22Rv1 (cell line): ENCODE measurements at regions not wholly inside any gene's neighbourhood (a gene's known extent, or its start where the extent isn't known, plus 50 kb on each side); places are given as distances from the start of the nearest gene placed in this dataset.
"Not testable (repeated sequence)": the region's sequence is repeated elsewhere in the genome, so short reads cannot be mapped to it uniquely, and the experiment has no call there.

Experiments used
- H3K27ac ChIP-seq: fragments of 450-650 bp; 2 replicates; pipeline ENCODE4 v1.5.1; 2017
- ZFX ChIP-seq: fragments of 450-650 bp; IDR thresholded peaks from 2 replicates; pipeline ENCODE4 v1.6.1; 2017; ENCODE audit warnings: antibody characterized with exemption, borderline replicate concordance
- TF ChIP-seq, protein P1 (sequence below): fragments of 450-650 bp; IDR thresholded peaks from 2 replicates; pipeline ENCODE4 v1.5.1; 2017; ENCODE audit warnings: mild to moderate bottlenecking

DNA sequence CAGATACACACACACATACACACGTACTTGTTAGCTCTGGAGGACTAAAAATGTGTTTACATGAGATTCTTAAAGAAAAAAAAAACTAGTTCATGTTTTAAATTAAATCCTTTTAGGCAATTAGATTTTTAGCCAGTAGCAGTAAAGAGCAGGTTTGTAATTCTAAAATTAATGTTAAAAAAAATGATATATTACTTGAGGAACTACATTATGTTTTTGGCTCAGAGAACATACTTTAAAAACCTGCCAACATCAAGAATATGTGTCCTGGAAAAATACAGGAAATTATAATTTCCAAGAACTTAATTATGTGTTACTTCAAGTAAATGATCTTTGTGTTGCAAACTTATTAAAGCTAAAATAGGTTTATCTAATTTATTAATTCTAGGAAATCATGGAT is 594.3 kb upstream of the PCDH7 start:
- H3K27ac ChIP-seq: no peak overlapping the region

DNA sequence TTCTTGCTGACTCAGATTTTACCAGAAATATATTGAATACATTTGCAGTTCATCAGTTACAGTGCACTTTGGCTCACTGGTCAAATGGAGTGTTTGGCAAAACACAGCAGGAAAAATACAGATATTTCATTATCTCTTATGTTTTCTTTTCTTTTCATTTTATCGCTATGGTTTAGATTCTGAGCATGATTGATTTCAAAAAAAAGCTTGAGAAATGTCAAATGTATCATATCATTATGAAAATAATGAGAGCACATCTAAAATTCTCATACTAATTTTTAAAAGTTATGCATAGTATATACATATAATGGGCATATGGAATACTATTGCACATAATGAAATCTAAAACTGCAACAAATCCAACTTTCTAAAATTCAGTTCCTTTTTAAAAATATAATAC is 593.8 kb upstream of the PCDH7 start:
- H3K27ac ChIP-seq: no peak overlapping the region
- no peak for TF ChIP-seq ZFX
- TF ChIP-seq, protein P1, sequence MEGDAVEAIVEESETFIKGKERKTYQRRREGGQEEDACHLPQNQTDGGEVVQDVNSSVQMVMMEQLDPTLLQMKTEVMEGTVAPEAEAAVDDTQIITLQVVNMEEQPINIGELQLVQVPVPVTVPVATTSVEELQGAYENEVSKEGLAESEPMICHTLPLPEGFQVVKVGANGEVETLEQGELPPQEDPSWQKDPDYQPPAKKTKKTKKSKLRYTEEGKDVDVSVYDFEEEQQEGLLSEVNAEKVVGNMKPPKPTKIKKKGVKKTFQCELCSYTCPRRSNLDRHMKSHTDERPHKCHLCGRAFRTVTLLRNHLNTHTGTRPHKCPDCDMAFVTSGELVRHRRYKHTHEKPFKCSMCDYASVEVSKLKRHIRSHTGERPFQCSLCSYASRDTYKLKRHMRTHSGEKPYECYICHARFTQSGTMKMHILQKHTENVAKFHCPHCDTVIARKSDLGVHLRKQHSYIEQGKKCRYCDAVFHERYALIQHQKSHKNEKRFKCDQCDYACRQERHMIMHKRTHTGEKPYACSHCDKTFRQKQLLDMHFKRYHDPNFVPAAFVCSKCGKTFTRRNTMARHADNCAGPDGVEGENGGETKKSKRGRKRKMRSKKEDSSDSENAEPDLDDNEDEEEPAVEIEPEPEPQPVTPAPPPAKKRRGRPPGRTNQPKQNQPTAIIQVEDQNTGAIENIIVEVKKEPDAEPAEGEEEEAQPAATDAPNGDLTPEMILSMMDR: no peak

More for the DNA sequence above, 594.3 kb upstream of the PCDH7 start:
- TF ChIP-seq, protein P1: no peak
- no peak for TF ChIP-seq ZFX

DNA sequence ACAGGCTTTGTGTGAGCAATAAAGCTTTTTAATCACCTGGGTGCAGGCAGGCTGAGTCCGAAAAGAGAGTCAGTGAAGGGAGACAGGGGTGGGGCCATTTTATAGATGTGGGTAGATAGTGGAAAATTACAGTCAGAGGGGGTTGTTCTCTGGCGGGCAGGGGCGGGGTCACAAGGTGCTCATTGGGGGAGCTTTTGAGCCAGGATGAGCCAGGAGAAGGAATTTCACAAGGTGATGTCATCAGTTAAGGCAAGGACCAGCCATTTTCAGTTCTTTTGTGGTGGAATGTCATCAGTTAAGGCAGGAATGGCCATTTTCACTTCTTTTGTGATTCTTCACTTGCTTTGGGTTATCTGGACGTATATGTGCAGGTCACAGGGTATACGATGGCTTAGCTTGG is 571.3 kb upstream of the PCDH7 start:
- H3K27ac ChIP-seq: not testable (repeated sequence)

DNA sequence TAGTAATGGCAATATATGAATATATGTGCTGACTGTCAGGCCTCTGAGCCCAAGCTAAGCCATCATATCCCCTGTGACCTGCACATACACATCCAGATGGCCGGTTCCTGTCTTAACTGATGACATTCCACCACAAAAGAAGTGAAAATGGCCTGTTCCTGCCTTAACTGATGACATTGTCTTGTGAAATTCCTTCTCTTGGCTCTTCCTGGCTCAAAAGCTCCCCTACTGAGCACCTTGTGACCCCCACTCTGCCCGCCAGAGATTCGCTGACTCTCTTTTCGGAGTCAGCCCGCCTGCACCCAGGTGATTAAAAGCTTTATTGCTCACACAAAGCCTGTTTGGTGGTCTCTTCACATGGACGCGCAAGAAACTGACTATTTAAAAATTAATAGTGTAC is 570.6 kb upstream of the PCDH7 start:
- H3K27ac ChIP-seq: not testable (repeated sequence)

DNA sequence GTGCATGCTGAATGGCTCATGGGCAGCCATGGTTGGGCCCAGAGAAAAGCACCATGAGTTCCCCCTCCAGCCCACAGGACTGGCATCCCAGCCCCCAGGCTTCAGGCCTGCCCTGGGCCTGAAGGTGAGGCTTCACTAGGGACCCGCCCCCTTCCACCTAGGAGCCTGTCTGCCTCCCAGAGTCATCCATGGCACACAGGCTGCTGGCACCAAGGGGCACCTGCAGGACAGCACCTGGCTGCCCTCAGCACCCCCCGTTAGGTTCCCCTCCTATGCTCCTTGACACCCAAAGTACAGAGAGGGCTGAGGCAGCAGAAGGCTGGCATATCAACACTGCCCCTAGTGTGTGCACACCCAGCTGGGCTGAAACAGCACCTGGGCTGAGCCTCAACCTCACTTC is 566.7 kb upstream of the PCDH7 start:
- no peak for TF ChIP-seq ZFX
- TF ChIP-seq, protein P1: 0 out of 2 replicates have a peak, but pooled peaks have one; percentile 3
- H3K27ac ChIP-seq: no peak overlapping the region

DNA sequence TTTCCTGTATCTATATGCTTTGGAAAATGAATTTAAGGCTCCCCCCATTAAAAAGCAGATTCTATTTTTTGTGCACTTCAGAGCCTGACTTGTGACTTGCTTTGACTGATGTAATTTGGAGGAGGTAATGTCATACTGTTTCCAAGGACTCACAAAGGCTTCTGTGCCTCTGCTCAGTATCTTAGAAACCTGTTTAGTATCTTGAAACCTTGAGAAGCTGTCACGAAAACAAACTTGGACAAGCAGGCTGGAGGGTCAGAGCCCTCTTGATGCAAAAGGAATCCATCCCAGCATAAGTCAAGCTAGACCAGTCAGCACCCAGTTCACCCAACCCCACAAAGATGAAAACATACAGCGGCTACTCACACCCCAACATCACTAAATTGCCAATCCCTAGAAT is 560.0 kb upstream of the PCDH7 start:
- no peak overlapping the region for H3K27ac ChIP-seq
- no peak for TF ChIP-seq ZFX
- TF ChIP-seq, protein P1: no peak

DNA sequence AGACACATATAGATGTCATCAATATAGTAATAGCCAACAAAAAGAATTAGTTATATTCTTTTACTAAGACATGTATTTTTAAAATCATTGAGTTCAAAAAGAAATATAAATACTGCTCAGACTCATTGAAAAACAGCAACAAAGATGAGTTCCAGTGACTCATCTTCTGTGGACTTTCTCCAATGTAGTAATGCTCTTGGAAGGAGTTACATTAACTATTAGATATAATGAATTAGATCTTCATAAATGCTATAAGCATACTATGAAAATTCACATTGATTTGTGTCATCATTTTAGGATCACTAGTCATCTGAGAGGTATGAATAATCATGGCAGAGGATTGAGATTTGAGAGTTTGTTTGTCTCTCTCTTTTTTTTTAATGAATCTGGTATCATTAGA is 547.8 kb upstream of the PCDH7 start:
- no peak overlapping the region for H3K27ac ChIP-seq
- TF ChIP-seq, protein P1: no peak
- TF ChIP-seq ZFX: no peak

DNA sequence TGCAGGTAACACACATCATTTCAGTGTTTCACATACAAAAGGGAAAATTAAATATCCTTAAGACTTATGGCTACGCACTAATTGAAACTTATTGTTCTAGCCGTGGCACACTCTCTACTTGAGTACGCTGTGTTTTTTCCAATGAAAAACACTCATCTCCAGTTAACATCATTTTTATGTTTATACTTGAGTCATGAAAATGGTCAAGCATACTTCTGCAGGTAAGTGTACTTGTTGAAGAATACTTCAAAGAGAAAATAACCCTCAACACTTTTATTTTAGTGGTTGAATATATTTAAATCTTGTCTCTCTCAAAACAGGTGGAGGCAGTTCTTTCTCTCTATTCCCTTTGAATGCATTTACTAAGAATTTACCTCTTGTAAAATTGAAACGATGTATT is 538.7 kb upstream of the PCDH7 start:
- no peak for TF ChIP-seq ZFX
- TF ChIP-seq, protein P1: no peak
- no peak overlapping the region for H3K27ac ChIP-seq
